SJCRH30 (cell line): ENCODE measurements at regions not wholly inside any gene's neighbourhood (a gene's known extent, or its start where the extent isn't known, plus 50 kb on each side); places are given as distances from the start of the nearest gene placed in this dataset.
"Not testable (repeated sequence)": the region's sequence is repeated elsewhere in the genome, so short reads cannot be mapped to it uniquely, and the experiment has no call there.

ENCODE experiments used
- DNase-seq, 2 experiments: peaks; one replicate each; pipeline ENCODE4 v3.0.0-alpha.2; 2015 to 2020
- H3K27ac ChIP-seq: fragments of 250-450 bp; sonication (Bioruptor Pico); 2 replicates; pipeline ENCODE4 v1.5.1; 2020; ENCODE audit warnings: mild to moderate bottlenecking, moderate library complexity
- H3K27me3 ChIP-seq: fragments of 250-450 bp; sonication (Bioruptor Pico); 2 replicates; pipeline ENCODE4 v1.5.1; 2020; ENCODE audit warnings: mild to moderate bottlenecking, moderate library complexity
- H3K36me3 ChIP-seq: fragments of 250-450 bp; sonication (Bioruptor Pico); 2 replicates; pipeline ENCODE4 v1.5.1; 2020; ENCODE audit warnings: mild to moderate bottlenecking, moderate library complexity
- H3K4me1 ChIP-seq: fragments of 250-450 bp; sonication (Bioruptor Pico); 2 replicates; pipeline ENCODE4 v1.5.1; 2020; ENCODE audit warnings: mild to moderate bottlenecking, moderate library complexity
- H3K4me3 ChIP-seq: fragments of 250-450 bp; sonication (Bioruptor Pico); 2 replicates; pipeline ENCODE4 v1.5.1; 2020; ENCODE audit warnings: mild to moderate bottlenecking, moderate library complexity
- H3K9me3 ChIP-seq: fragments of 250-450 bp; sonication (Bioruptor Pico); replicated peaks from 2 replicates; pipeline ENCODE4 v1.5.1; 2020; ENCODE audit warnings: mild to moderate bottlenecking, moderate library complexity

- H3K27me3 ChIP-seq: no peaks in the 10 kb centered on the region
- DNase-seq: no peak
- H3K4me3 ChIP-seq: no peak overlapping the region
- no peak overlapping the region for H3K27ac ChIP-seq
- no peaks in the 10 kb centered on the region for H3K4me1 ChIP-seq
- H3K36me3 ChIP-seq: no peaks in the 10 kb centered on the region
- no peaks in the 10 kb centered on the region for H3K9me3 ChIP-seq
Measured at GRCh38 chr18:54433368-54433767, 75.7 kb downstream of the C18orf54 start.

- no peak for DNase-seq
- no peak overlapping the region for H3K4me3 ChIP-seq
- H3K27ac ChIP-seq: no peak overlapping the region
- no peaks in the 10 kb centered on the region for H3K27me3 ChIP-seq
- H3K4me1 ChIP-seq: no peaks in the 10 kb centered on the region
- no peaks in the 10 kb centered on the region for H3K9me3 ChIP-seq
- H3K36me3 ChIP-seq: no peaks in the 10 kb centered on the region
Measured at GRCh38 chr18:54433857-54434256, 76.2 kb downstream of the C18orf54 start.

GRCh38 chr18:54434453-54434852 is 76.7 kb downstream of the C18orf54 start:
- H3K27ac ChIP-seq: no peak overlapping the region
- H3K4me1 ChIP-seq: no peaks in the 10 kb centered on the region
- H3K27me3 ChIP-seq: no peaks in the 10 kb centered on the region
- H3K36me3 ChIP-seq: no peaks in the 10 kb centered on the region
- H3K4me3 ChIP-seq: no peak overlapping the region
- no peak for DNase-seq
- H3K9me3 ChIP-seq: no peaks in the 10 kb centered on the region

- no peaks in the 10 kb centered on the region for H3K9me3 ChIP-seq
- no peaks in the 10 kb centered on the region for H3K27me3 ChIP-seq
- no peaks in the 10 kb centered on the region for H3K4me1 ChIP-seq
- no peak overlapping the region for H3K27ac ChIP-seq
- DNase-seq: no peak
- H3K36me3 ChIP-seq: no peaks in the 10 kb centered on the region
- H3K4me3 ChIP-seq: no peak overlapping the region
Measured at GRCh38 chr18:54436501-54436900, 78.8 kb downstream of the C18orf54 start.

GRCh38 chr18:54440292-54440691 is 82.6 kb downstream of the C18orf54 start:
- peak in 1 of 2 experiments; percentile 17 for DNase-seq
- H3K9me3 ChIP-seq: no peaks in the 10 kb centered on the region

GRCh38 chr18:54444319-54444914 is 86.7 kb downstream of the C18orf54 start:
- H3K9me3 ChIP-seq: no peaks in the 10 kb centered on the region
- peak; percentile 16 to 54 for DNase-seq
- no peak overlapping the region for H3K27ac ChIP-seq
- no peaks in the 10 kb centered on the region for H3K27me3 ChIP-seq
- no peaks in the 10 kb centered on the region for H3K36me3 ChIP-seq
- H3K4me3 ChIP-seq: no peak overlapping the region
- no peaks in the 10 kb centered on the region for H3K4me1 ChIP-seq

More at GRCh38 chr18:54440292-54440691, 82.6 kb downstream of the C18orf54 start:
- no peak overlapping the region for H3K4me3 ChIP-seq
- no peaks in the 10 kb centered on the region for H3K4me1 ChIP-seq
- H3K27me3 ChIP-seq: no peaks in the 10 kb centered on the region
- H3K36me3 ChIP-seq: no peaks in the 10 kb centered on the region
- no peak overlapping the region for H3K27ac ChIP-seq

GRCh38 chr18:54453996-54454395 is 96.3 kb downstream of the C18orf54 start:
- no peak overlapping the region for H3K4me3 ChIP-seq
- H3K4me1 ChIP-seq: no peaks in the 10 kb centered on the region
- no peaks in the 10 kb centered on the region for H3K9me3 ChIP-seq
- H3K27ac ChIP-seq: no peak overlapping the region
- no peak for DNase-seq
- no peaks in the 10 kb centered on the region for H3K27me3 ChIP-seq
- H3K36me3 ChIP-seq: no peaks in the 10 kb centered on the region

GRCh38 chr18:54465502-54465901 is 107.8 kb downstream of the C18orf54 start:
- Histone ChIP-seq H3K4me1 (no peaks in the 10 kb centered on the region), H3K27ac (no peak overlapping the region), H3K36me3 (no peaks in the 10 kb centered on the region), H3K9me3 (no peaks in the 10 kb centered on the region), H3K4me3 (no peak overlapping the region), H3K27me3 (no peaks in the 10 kb centered on the region)
- DNase-seq: no peak

GRCh38 chr18:54466248-54467005 is 108.7 kb downstream of the C18orf54 start:
- Histone ChIP-seq H3K4me3 (no peak overlapping the region), H3K27me3 (no peaks in the 10 kb centered on the region), H3K36me3 (no peaks in the 10 kb centered on the region), H3K27ac (no peak overlapping the region), H3K4me1 (no peaks in the 10 kb centered on the region), H3K9me3 (no peaks in the 10 kb centered on the region)
- no peak for DNase-seq

GRCh38 chr18:54479365-54479764 is 111.7 kb upstream of the DYNAP start:
- Histone ChIP-seq H3K4me1 (no peaks in the 10 kb centered on the region), H3K9me3 (no peaks in the 10 kb centered on the region), H3K4me3 (no peak overlapping the region), H3K27ac (no peak overlapping the region), H3K36me3 (no peaks in the 10 kb centered on the region), H3K27me3 (no peaks in the 10 kb centered on the region)
- no peak for DNase-seq

- Histone ChIP-seq H3K4me3 (no peak overlapping the region), H3K27ac (no peak overlapping the region), H3K4me1 (no peaks in the 10 kb centered on the region), H3K36me3 (no peaks in the 10 kb centered on the region), H3K27me3 (no peaks in the 10 kb centered on the region), H3K9me3 (no peaks in the 10 kb centered on the region)
- no peak for DNase-seq
Measured at GRCh38 chr18:54480616-54481015, 110.4 kb upstream of the DYNAP start.

GRCh38 chr18:54502451-54502850 is 88.6 kb upstream of the DYNAP start:
- not testable (repeated sequence) for DNase-seq, H3K36me3 ChIP-seq, H3K9me3 ChIP-seq, H3K4me3 ChIP-seq, H3K27me3 ChIP-seq, H3K27ac ChIP-seq, H3K4me1 ChIP-seq

GRCh38 chr18:54503131-54503894 is 87.7 kb upstream of the DYNAP start:
- no peak overlapping the region for H3K4me3 ChIP-seq
- no peaks in the 10 kb centered on the region for H3K4me1 ChIP-seq
- no peaks in the 10 kb centered on the region for H3K9me3 ChIP-seq
- H3K36me3 ChIP-seq: no peaks in the 10 kb centered on the region
- H3K27me3 ChIP-seq: no peaks in the 10 kb centered on the region
- DNase-seq: no peak
- no peak overlapping the region for H3K27ac ChIP-seq

GRCh38 chr18:54506516-54507261 is 84.4 kb upstream of the DYNAP start:
- Histone ChIP-seq H3K27me3 (no peaks in the 10 kb centered on the region), H3K4me1 (no peaks in the 10 kb centered on the region), H3K36me3 (no peaks in the 10 kb centered on the region), H3K4me3 (no peak overlapping the region), H3K9me3 (no peaks in the 10 kb centered on the region), H3K27ac (no peak overlapping the region)
- DNase-seq: no peak

GRCh38 chr18:54509793-54510192 is 81.3 kb upstream of the DYNAP start:
- no peak for DNase-seq
- Histone ChIP-seq H3K4me3 (no peak overlapping the region), H3K36me3 (no peaks in the 10 kb centered on the region), H3K9me3 (no peaks in the 10 kb centered on the region), H3K27me3 (no peaks in the 10 kb centered on the region), H3K4me1 (no peaks in the 10 kb centered on the region), H3K27ac (no peak overlapping the region)
